ENCODE measurements at regions not wholly inside any gene's neighbourhood (a gene's known extent, or its start where the extent isn't known, plus 50 kb on each side); places are given as distances from the start of the nearest gene placed in this dataset.
"Not testable (repeated sequence)": the region's sequence is repeated elsewhere in the genome, so short reads cannot be mapped to it uniquely, and the experiment has no call there.

- DNase-seq, result no peak
Observed at GRCh38 chr3:176032043-176032442, 1165.2 kb downstream of the TBL1XR1 start.

- DNase-seq, result not testable (repeated sequence)
Observed at GRCh38 chr3:176016203-176016602, 1157.1 kb downstream of the NAALADL2 start.

- not testable (repeated sequence) for DNase-seq
Observed at GRCh38 chr3:176015228-176015627, 1156.1 kb downstream of the NAALADL2 start.

- DNase-seq, result no peak
Observed at GRCh38 chr3:176009256-176009655, 1150.1 kb downstream of the NAALADL2 start.

- DNase-seq, result no peak
Observed at GRCh38 chr3:176005564-176005963, 1146.4 kb downstream of the NAALADL2 start.

GRCh38 chr3:175989161-175989560 lies 1130.0 kb downstream of the NAALADL2 start:
- no peak for DNase-seq

- no peak for DNase-seq
Observed at GRCh38 chr3:175988401-175988800, 1129.3 kb downstream of the NAALADL2 start.

GRCh38 chr3:175985781-175986180 lies 1126.6 kb downstream of the NAALADL2 start:
- DNase-seq, result no peak

- DNase-seq, result no peak
Observed at GRCh38 chr3:175983379-175983778, 1124.2 kb downstream of the NAALADL2 start.

GRCh38 chr3:175980486-175981090 lies 1121.5 kb downstream of the NAALADL2 start:
- DNase-seq, result no peak

GRCh38 chr3:175977968-175978752 lies 1119.0 kb downstream of the NAALADL2 start:
- DNase-seq, result no peak

GRCh38 chr3:175969456-175969855 lies 1110.3 kb downstream of the NAALADL2 start:
- DNase-seq, result no peak

- DNase-seq, result no peak
Observed at GRCh38 chr3:175965036-175965435, 1105.9 kb downstream of the NAALADL2 start.

- DNase-seq, result no peak
Observed at GRCh38 chr3:175957427-175957826, 1098.3 kb downstream of the NAALADL2 start.

- no peak for DNase-seq
Observed at GRCh38 chr3:175956964-175957363, 1097.8 kb downstream of the NAALADL2 start.

GRCh38 chr3:175951047-175951694 lies 1092.0 kb downstream of the NAALADL2 start:
- DNase-seq, result no peak

GRCh38 chr3:175948041-175948440 lies 1088.9 kb downstream of the NAALADL2 start:
- DNase-seq, result no peak

GRCh38 chr3:175941352-175941751 lies 1082.2 kb downstream of the NAALADL2 start:
- no peak for DNase-seq

GRCh38 chr3:175940881-175941280 lies 1081.7 kb downstream of the NAALADL2 start:
- DNase-seq, result no peak

GRCh38 chr3:175940243-175940642 lies 1081.1 kb downstream of the NAALADL2 start:
- no peak for DNase-seq

- DNase-seq, result not testable (repeated sequence)
Observed at GRCh38 chr3:175937367-175937766, 1078.2 kb downstream of the NAALADL2 start.

- DNase-seq, result no peak
Observed at GRCh38 chr3:175932586-175932985, 1073.5 kb downstream of the NAALADL2 start.

GRCh38 chr3:175919133-175919532 lies 1060.0 kb downstream of the NAALADL2 start:
- no peak for DNase-seq
